HUES48 (cell line): ENCODE measurements at regions not wholly inside any gene's neighbourhood (a gene's known extent, or its start where the extent isn't known, plus 50 kb on each side); places are given as distances from the start of the nearest gene placed in this dataset.

Experiments
- H3K27ac ChIP-seq: one replicate; pipeline ENCODE4 v1.7.0; 2013; ENCODE audit warnings: low read depth, low read length, inconsistent platforms
- H3K27me3 ChIP-seq: 2 replicates; pipeline ENCODE4 v1.6.1; 2013; ENCODE audit warnings: mild to moderate bottlenecking, low read length; ENCODE audit not compliant: control insufficient read depth, insufficient read depth
- H3K36me3 ChIP-seq: 2 replicates; pipeline ENCODE4 v1.6.1; 2013; ENCODE audit warnings: low read length; ENCODE audit not compliant: control insufficient read depth, insufficient read depth
- H3K4me1 ChIP-seq: 2 replicates; pipeline ENCODE4 v1.6.1; 2013; ENCODE audit warnings: mild to moderate bottlenecking, low read length; ENCODE audit not compliant: control insufficient read depth, insufficient read depth
- H3K4me3 ChIP-seq: 2 replicates; pipeline ENCODE4 v1.5.1; 2013; ENCODE audit warnings: mild to moderate bottlenecking, low read depth, low read length
- H3K9ac ChIP-seq: 2 replicates; pipeline ENCODE4 v1.6.1; 2013; ENCODE audit warnings: mild to moderate bottlenecking, low read depth, low read length, moderate library complexity
- H3K9me3 ChIP-seq: 2 replicates; pipeline ENCODE4 v1.6.1; 2013; ENCODE audit warnings: low read length; ENCODE audit not compliant: control insufficient read depth, insufficient read depth

DNA sequence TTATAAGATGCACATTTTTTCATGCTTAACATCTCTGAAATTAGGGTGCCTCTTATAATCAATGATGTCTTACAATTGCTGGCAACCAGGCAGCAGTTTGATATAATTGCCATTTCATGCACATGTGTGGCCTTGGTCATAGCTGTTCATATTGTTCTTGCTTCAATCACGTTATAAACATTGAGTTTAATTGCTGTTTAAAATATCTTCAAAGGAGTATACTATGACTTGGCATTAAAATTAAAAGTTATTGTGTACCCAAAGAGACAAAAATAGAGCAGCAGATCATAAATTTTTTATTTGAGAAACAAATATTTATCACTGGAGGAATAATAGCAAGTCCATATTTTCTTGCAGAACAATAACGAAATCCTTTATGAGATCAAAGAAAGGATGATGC, 325.5 kb downstream of the LMX1A start:
- Histone ChIP-seq H3K4me1 (no peaks in the 10 kb centered on the region), H3K4me3 (no peak overlapping the region), H3K27me3 (no peaks in the 10 kb centered on the region), H3K9ac (no peak overlapping the region), H3K9me3 (no peaks in the 10 kb centered on the region), H3K27ac (no peak overlapping the region), H3K36me3 (no peaks in the 10 kb centered on the region)

DNA sequence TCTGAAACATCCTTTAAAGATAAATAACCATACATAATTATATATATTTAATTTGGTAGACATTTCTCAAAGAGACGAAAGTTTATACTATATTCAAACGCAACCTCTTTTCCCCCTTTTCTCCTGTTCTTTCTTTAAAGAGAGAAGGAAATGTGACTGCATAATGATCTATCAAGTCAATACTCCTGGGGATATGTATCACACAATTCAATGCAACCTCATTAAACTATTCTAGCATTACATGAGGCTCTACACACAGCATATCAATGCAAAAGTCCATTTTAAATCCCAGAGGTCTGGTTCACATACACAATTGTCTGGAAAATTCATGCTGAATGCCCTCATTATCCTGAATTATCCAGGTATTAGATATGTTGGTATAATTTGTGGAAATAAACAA, 330.7 kb downstream of the LMX1A start:
- no peak overlapping the region for H3K4me3 ChIP-seq
- H3K9ac ChIP-seq = no peak overlapping the region
- no peak overlapping the region for H3K27ac ChIP-seq
- H3K9me3 ChIP-seq = peaks cover 18% of the 10 kb centered on the region
- no peaks in the 10 kb centered on the region for H3K36me3 ChIP-seq
- H3K4me1 ChIP-seq = no peaks in the 10 kb centered on the region
- no peaks in the 10 kb centered on the region for H3K27me3 ChIP-seq

DNA sequence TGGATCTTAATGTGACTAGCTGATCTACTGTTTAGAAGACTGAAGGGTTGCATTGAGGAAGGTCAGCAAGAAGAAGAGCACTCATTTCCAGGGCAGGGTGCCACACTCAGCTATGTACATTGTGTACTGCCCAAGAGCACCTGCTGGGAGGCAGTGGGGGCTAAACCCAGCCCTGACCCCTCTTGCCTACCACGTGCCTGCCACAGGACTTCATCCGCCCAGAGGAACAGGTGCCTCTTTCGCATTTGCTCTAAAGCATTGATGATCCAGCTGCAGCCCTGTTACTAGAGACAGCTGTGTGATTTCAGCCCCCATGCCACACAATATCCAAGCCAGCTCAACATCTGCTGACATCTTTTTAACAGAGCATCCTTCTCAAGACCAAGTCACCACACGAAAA, 341.8 kb downstream of the LMX1A start:
- no peaks in the 10 kb centered on the region for H3K9me3 ChIP-seq

DNA sequence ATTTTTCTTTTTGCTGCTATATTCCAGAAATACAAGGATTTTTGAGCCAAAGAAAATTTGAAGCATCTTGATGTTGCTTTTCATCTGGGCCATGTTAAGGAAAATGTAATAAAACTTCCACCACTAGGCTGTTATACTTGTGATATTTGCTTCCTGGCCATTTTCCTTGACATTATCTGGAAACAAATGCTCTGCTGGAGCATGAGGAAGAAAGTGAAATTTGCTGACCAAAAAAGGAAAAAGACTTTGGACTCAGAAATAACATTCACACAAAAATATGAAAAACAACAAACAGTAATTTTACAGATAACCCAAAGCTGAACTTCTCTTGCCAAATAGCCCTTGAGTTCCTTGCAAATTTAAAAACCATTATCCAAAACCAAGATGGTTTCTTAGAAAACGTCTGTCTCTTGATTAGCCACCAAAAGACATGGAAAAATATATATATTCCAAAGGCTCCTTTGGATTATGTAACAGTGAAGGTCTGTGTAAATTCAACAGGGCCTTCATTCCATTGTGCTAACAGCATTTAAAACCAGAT, 344.5 kb downstream of the LMX1A start:
- Histone ChIP-seq H3K4me1 (no peaks in the 10 kb centered on the region), H3K4me3 (no peak overlapping the region), H3K27me3 (no peaks in the 10 kb centered on the region), H3K36me3 (no peaks in the 10 kb centered on the region), H3K27ac (no peak overlapping the region), H3K9me3 (no peaks in the 10 kb centered on the region), H3K9ac (no peak overlapping the region)

More for the DNA sequence above, 341.8 kb downstream of the LMX1A start:
- Histone ChIP-seq H3K27me3 (no peaks in the 10 kb centered on the region), H3K9ac (no peak overlapping the region), H3K4me1 (no peaks in the 10 kb centered on the region), H3K4me3 (no peak overlapping the region), H3K27ac (no peak overlapping the region), H3K36me3 (no peaks in the 10 kb centered on the region)

DNA sequence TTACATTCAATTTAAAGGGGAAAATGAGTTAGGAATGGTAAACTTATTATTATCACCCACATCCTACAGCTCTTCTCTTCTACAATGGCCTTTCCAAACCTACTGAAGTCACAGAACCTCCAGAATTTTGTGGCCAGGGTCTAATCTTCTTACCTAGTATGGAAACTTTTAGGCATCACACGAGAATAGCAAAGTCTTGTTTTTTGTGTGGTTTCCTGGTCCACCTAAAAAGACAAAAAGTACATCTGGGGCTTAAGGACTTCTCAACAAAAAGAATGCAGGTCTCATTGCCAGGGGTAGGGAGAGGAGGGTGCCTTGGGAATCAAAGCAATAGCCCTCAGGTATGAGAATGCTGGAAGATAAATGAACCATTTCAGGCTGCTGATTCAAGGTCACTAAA, 345.3 kb downstream of the LMX1A start:
- Histone ChIP-seq H3K4me1 (no peaks in the 10 kb centered on the region), H3K27ac (no peak overlapping the region), H3K4me3 (no peak overlapping the region), H3K27me3 (no peaks in the 10 kb centered on the region), H3K9me3 (no peaks in the 10 kb centered on the region), H3K36me3 (no peaks in the 10 kb centered on the region), H3K9ac (no peak overlapping the region)

DNA sequence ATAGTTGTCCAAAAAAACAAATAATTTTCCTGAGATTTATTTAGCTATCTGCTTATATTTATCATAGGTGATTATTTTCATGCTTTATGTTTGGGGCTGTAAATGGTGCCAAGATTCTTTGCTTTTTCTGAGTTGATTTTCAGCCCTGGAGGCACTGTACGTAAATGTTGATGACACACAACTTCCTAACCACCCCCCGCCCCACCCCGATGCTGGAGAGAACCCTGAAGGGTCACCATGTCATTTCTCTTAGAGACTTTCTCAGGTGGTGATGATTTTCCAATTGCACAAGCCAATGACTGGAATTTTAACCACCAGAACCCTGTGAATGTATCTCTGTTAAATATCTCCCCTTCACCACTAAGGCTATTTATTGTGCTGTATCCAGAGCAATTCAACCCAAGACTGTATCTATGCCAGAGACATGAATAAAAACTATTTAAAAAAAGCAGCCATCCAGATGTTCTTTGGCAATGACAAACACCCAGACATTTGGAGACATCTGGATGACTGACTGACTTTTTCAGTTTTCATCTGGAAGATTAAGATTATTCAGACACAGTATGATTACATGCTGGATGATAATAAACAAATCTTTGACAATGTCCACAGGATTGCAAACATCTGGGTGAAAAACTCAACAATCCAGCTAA, 346.0 kb downstream of the LMX1A start:
- H3K9me3 ChIP-seq = no peaks in the 10 kb centered on the region
- no peak overlapping the region for H3K27ac ChIP-seq
- H3K4me1 ChIP-seq = no peaks in the 10 kb centered on the region
- no peaks in the 10 kb centered on the region for H3K36me3 ChIP-seq
- no peak overlapping the region for H3K9ac ChIP-seq
- H3K27me3 ChIP-seq = no peaks in the 10 kb centered on the region
- no peak overlapping the region for H3K4me3 ChIP-seq

DNA sequence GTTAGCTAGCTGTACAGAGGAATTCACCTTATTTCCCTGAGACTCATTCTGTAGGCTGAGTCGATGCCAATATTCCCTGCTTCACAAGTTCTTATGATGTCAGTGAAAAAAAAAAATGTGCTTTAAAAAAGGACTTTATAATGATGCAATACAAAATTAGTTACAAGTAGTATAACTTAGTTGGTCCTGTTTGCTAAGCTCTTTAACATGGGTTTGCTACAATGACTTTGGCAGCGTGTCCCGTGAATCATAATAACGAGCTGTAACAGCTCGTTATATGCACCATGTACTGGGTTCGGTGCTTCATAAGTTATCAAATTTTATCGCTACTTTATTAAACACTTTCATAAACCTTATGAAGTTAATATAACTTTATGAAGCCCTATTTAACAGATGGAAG, 349.7 kb downstream of the LMX1A start:
- no peaks in the 10 kb centered on the region for H3K27me3 ChIP-seq
- no peak overlapping the region for H3K27ac ChIP-seq
- no peaks in the 10 kb centered on the region for H3K36me3 ChIP-seq
- H3K4me3 ChIP-seq = no peak overlapping the region
- no peaks in the 10 kb centered on the region for H3K4me1 ChIP-seq
- no peak overlapping the region for H3K9ac ChIP-seq
- no peaks in the 10 kb centered on the region for H3K9me3 ChIP-seq

DNA sequence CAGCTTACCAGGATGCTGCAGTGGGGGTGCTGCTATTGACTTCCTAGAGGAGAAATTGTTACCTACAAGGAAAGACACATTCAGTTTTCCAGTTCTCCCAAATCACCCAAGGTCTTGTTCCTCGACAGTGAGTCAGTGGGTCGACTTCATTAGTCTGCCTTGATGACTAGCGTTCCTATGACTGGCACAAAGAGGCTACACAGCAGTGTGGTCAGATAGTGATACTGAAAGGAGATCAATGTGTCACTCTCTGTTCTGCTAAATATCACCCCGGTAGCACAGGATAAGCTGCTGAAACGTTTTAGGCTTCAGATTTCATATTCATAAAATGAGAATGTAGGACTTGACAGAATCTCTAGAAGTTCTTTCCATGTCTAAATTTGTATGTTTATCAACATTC, 357.4 kb downstream of the LMX1A start:
- Histone ChIP-seq H3K9ac (no peak overlapping the region), H3K27me3 (0 out of 2 replicates have a peak, but pooled peaks cover 3% of the 10 kb centered on the region), H3K9me3 (no peaks in the 10 kb centered on the region), H3K4me3 (no peak overlapping the region), H3K4me1 (no peaks in the 10 kb centered on the region), H3K36me3 (no peaks in the 10 kb centered on the region), H3K27ac (no peak overlapping the region)

DNA sequence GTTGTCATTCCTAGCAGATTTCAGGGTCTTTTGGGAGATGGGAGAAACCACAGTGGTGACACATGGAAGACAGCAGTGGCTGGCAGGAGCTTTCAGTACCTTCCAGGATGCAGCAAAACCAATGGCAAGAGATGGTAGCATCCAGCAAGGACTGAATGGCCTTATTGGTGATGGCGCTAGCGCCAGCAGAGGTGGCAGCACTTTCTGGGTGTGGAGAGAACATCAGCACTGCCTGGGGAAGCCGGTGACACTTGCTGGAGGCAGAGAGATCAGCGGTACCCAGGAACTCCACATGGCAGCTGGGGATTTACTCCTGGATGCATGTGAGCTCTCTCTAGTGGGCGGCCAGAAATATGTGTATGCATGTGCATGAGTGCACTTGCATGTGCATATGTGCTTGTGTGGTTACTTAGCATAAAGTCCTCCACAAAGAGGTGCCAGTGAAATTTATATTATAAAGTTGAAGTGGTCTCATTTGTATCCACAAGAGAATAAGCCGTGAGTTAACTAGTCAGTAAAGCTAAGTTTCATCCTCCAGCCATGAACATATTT, 364.7 kb downstream of the LMX1A start:
- Histone ChIP-seq H3K9ac (no peak overlapping the region), H3K27me3 (no peaks in the 10 kb centered on the region), H3K27ac (no peak overlapping the region), H3K36me3 (no peaks in the 10 kb centered on the region), H3K4me1 (no peaks in the 10 kb centered on the region), H3K4me3 (no peak overlapping the region), H3K9me3 (no peaks in the 10 kb centered on the region)

DNA sequence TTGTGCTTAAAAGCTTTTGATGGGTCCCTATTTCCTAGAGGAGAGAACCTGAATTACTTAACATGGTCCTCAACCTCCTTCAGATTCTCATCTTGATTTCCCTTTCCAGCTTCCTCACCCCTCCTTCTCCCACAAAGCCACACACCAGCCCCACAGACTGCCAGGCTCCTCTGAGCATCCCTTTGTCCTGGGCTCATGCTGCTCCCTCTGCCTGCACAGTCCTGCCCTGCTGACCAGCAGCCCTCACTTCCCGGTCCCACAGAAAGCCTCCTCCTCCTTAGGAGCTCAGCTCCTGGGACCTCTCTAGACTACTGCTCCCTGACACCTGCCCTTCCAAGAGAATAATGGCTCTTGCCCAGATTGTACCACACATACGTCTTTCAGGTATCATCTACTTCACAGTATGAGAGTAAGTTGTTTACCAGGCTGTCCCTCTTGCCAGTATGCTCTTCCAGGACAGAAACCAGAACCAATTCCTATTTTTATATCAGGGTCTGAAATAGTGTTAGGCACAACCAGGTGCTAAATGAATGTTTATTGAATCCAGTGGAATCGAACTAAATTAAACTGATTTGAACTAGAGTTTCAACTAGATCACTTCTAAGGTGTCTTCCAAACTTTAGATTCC, 373.4 kb downstream of the LMX1A start:
- H3K4me3 ChIP-seq = no peak overlapping the region
- no peaks in the 10 kb centered on the region for H3K4me1 ChIP-seq
- H3K9ac ChIP-seq = no peak overlapping the region
- H3K9me3 ChIP-seq = no peaks in the 10 kb centered on the region
- no peak overlapping the region for H3K27ac ChIP-seq
- peaks cover 56% of the 10 kb centered on the region for H3K27me3 ChIP-seq
- H3K36me3 ChIP-seq = no peaks in the 10 kb centered on the region

DNA sequence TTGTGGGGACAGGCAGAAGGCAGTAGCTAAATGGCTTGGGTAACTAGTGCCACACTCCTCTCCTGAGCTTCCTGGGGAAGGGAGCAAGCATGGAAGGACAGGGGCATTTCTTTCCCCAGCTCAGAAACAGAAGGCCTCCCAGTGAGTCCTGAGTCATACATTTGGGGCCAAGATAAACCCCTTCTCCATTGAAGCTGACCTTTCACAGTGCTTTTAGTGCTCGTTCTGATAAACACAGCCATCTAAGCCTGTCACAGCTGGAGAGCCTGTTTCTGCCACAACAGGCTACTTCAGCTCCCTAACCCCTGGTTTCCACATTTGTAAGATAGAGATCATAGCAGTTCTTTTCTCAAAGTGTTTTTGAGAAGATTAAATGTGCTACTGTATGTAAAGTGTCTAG, 374.0 kb downstream of the LMX1A start:
- H3K36me3 ChIP-seq = no peaks in the 10 kb centered on the region
- H3K4me1 ChIP-seq = no peaks in the 10 kb centered on the region
- no peak overlapping the region for H3K27ac ChIP-seq
- no peak overlapping the region for H3K4me3 ChIP-seq
- peaks cover 56% of the 10 kb centered on the region for H3K27me3 ChIP-seq
- no peaks in the 10 kb centered on the region for H3K9me3 ChIP-seq
- no peak overlapping the region for H3K9ac ChIP-seq
